ENCODE measurements at regions not wholly inside any gene's neighbourhood (a gene's known extent, or its start where the extent isn't known, plus 50 kb on each side); places are given as distances from the start of the nearest gene placed in this dataset.

DNA sequence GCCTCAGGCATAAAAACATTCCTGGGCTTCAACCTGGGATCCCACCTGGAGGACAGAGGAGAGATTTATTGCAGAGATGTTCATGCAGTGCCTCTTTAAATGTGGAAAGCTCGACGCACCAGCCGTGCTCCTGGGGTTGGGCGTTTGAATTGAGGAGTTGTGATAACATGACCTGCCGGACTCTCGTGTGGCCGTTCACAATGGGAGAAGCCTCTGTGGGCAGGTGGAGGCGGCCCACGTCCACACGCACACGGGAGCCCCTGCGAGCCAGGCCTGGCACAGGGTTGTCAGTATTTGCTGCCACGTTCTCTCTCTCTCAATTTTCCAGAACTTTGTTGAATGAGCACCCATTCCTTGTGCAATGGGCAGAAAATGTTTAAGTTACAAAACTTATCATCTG, 58.3 kb upstream of the PPARA start:
- DNase-seq, result no peak

DNA sequence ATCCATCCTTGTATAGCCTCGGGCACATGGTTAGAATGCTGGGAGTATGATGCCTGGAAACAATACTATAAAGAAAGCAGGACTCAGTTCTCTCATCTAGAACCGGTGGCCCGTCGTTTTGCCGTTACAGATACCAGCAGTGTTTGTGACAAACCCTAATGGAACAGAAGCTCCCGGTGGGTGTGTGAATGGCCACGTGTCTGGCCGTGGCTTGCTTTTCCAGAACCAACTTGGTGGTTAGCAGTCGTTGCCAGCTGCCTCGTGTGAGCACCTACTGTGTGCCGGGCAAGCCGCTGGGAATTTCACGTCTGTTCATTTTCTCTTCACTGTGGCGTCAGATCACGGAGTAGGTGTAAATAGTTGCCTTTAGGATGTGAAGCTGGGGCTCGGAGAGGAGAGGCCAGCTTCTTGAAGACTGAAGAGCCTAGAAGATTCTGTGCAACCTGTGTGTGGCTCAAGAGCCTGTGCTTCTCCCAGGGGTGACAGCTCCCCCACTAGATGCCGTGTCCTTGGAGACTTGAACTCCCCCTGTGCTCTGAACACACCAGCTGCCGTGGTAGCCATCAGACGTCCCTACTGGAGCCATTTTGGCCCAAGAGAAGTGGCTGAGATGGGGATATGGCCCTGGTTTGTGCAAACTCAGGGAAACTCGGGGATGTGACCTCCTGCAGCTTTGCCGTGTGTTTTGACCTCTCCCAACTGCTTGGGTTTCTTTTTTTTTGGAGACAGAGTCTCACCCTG, 57.5 kb upstream of the PPARA start:
- no peak for DNase-seq

DNA sequence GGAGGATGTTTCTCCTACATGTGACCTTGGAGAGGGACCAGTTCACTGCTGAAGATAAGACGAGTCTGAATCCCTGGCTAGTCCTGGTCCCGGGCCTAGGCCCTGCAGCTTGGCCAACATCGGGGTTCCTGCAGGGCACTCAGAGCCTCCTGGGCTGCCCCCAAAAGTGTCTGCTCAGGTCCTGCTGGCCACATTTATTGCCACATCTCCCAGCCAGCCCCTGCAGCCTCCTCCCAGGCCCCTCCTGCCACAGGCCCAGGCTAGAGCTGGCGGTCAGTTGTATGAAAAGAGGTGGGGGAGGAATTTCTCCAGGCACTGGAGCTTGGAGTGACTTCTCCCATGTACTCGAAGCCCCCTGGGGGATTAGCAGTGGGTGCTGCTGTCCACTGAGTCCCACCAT, 56.5 kb upstream of the PPARA start:
- no peak for DNase-seq

DNA sequence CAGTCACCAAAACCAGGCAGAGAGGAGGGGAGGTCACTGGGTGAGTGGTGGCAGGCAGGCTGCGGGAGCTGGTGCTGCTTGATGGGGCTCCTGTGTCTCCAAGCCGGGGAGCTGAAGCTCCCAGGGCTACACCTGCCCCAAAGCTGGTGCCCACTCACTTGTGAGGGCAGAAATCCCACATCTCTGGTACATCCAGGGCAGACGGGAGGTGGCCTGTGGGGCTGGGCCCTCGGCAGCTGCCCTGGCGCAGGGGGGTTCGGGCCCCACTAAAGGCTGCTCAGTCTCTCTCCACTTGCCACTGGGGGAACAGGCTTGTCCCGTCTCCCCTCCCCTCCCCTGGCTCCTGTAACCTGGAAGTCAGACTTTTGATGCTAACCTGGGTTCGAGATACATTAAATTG, 55.6 kb upstream of the PPARA start:
- DNase-seq, result no peak

DNA sequence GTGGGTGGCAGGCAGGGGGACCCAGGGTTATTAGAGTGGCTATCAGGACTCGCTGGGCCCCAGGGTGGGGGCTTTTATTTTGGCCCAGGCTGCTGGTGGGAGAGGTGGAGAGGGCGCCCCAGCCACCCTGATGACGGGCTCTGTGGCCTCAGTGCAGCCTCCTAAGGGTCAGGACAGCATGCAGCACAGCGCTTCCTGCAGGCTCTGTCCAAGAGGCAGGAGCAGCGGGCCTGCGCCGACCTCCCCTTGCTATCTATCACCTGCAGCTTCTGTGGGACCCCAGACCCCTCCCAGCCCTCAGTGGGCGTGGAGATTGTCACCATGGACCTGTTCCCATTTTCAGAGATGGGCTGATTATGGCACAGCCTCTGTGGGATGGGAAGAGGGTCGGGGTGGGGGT, 54.3 kb upstream of the PPARA start:
- DNase-seq, result no peak

DNA sequence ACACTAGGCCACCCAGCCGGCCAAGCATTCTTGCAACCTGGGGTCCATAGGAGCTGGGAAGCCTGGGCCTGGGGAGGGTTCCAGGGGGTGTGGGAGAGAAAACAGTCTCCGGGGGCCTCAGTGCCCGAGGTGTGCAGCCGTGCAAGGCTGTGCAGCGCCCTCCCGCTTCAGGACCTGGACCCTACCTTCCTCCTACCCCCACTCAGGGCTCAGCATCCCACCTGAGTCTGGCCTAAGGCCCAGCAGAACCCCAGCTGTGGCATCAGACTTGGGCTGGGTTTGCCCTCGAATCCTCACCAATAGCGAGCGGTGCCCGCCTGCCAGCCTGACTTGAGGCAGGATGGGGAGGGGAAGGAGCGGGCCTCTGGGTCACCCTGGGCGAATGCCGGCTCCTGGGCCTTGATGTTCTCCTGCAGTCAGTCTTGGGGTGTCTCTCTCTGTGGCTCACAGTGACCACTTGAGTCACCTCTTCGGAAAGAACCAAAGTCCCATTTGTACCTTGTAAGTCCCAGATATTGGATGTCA, 53.6 kb upstream of the PPARA start:
- no peak for DNase-seq

DNA sequence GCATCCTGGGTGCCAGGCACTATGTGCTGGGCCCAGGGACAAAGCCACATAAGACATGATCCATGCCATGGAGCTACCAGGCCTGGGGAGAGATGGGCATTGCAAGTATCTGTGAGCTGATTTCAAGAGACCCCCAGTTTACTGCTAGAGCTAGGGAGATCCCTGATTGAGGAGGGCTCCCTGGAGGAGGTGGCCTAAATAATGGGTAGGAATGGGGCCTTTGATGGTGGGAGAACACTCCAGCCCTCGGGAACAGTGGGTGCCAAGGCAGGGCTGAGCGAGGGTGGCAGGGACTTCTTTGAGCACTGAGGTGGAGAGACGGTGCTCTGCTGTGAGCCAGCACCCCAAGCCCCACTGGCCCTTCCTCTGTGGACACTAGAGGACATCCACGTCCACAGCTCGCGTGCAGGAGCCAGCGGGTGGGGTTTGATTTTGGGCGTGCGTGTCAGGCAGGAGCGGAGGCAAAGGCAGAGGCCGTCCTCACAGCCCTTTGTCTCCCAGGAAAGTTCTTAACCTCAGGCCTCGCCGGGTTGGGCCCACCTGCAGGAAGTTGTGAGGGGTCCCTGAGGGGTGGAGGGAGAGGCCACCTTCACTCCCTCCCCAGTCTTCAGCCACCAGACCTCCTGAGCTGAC, 52.9 kb upstream of the PPARA start:
- DNase-seq, result no peak

DNA sequence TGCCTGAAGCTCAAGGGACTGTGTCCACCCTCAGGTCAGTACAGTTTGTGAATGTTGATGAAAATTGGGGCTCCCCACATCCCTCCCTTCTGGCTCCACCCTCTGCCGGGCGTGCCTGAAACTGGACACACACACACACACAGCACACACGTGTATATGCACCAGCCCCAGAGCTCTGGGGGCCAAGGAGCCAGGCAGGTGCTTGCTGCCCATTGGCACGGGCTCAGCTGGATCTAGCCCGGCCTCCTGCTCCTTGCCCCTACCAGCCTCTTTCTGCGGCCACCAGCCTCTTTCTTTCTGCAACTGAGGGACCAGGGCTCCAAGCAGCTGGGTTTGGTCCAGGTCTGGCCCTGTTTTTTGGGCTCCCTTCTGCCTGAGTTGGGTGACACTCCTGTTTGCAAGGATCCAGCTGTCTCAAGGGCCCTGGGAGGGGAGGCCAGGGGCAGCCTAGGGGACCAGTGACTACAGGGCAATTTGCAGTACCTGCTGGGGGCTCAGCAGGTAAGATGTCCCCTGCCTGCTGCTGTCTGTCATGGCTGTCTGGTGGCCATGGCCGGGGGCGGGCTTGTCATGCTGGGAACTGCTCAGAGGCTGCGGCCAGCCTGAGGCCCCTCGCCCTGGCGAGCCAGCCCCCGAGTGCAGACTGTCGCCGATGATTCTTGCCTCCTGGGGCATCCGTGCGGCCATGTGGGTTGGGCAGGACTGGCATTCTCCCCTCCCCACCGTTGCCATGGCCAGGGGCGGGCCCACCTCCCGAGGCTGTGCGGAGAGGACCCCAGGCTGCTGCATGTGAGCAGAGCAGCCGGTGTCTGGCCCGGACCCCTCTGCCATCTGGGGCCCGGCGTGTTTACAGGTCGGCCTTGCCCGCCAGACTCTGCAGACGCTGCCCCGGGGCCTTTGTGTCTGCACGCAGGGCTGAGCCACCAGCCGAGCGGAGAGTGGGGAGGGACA, 51.5 kb upstream of the PPARA start:
- DNase-seq, result no peak

DNA sequence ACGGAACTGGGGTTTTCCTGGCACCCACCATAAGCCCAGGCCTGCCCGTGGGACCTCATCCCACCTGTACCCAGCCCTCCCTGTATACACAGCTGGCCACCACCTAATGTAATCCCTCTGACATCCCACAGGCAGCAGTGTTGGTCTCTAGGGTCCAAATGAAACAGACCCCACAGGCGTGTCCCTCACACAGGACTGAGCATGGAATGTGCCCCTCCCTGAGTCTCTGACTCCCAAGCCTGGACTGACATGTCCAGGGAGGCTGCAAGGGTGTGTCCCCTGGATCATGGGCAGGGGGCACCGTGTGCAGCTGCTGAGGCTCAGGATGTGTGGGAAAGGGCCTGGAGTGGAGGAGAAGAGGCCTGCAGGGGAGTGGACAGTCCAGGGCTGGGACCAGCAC, 50.6 kb upstream of the PPARA start:
- no peak for DNase-seq

DNA sequence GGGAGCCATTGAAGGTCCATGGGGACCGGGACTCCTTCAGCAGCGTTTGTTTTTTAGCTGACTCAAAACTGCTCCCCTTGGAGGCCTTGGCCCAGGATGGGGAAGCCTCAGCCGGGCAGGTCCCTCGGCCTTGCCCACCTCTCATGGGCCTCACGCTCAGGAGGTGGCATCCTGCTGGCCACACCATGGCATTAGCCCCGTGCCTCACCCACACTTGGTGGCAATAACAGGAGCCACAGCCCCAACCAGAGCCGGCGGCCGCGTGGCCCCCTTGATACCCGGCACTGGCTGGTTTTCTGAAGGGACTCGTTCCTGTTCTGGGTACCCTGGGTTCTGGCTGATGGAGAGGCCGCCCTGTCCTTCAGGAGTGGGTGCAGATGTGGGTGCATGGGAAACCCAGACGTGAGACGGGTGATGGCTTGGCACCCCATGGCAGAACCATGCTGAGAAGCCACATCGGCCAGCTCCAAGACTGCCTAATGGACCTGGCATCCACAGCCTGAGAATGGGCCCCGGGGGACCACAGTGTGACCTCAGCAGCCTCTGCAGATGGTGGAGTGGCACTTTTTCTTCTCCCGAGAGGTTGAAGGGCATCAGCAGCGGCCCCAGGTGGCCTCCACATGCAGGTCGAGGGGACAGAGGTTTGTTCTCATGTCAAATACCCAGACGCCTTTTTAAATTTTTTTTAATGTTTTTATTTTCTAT, 49.8 kb upstream of the PPARA start:
- no peak for DNase-seq
